GM12873 (cell line): ENCODE measurements at regions not wholly inside any gene's neighbourhood (a gene's known extent, or its start where the extent isn't known, plus 50 kb on each side); places are given as distances from the start of the nearest gene placed in this dataset.

Experiments
- TF ChIP-seq, protein P1 (sequence below): IDR thresholded peaks from 2 replicates; pipeline ENCODE4 v1.5.1; 2012; ENCODE audit warnings: low read depth, mild to moderate bottlenecking, moderate library complexity, low read length, control low read depth; ENCODE audit not compliant: insufficient read depth; ENCODE audit errors: missing control alignments

- TF ChIP-seq, protein P1, sequence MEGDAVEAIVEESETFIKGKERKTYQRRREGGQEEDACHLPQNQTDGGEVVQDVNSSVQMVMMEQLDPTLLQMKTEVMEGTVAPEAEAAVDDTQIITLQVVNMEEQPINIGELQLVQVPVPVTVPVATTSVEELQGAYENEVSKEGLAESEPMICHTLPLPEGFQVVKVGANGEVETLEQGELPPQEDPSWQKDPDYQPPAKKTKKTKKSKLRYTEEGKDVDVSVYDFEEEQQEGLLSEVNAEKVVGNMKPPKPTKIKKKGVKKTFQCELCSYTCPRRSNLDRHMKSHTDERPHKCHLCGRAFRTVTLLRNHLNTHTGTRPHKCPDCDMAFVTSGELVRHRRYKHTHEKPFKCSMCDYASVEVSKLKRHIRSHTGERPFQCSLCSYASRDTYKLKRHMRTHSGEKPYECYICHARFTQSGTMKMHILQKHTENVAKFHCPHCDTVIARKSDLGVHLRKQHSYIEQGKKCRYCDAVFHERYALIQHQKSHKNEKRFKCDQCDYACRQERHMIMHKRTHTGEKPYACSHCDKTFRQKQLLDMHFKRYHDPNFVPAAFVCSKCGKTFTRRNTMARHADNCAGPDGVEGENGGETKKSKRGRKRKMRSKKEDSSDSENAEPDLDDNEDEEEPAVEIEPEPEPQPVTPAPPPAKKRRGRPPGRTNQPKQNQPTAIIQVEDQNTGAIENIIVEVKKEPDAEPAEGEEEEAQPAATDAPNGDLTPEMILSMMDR: no peak
Measured at GRCh38 chr3:20264900-20265567, 79.0 kb upstream of the SGO1 start.

DNA sequence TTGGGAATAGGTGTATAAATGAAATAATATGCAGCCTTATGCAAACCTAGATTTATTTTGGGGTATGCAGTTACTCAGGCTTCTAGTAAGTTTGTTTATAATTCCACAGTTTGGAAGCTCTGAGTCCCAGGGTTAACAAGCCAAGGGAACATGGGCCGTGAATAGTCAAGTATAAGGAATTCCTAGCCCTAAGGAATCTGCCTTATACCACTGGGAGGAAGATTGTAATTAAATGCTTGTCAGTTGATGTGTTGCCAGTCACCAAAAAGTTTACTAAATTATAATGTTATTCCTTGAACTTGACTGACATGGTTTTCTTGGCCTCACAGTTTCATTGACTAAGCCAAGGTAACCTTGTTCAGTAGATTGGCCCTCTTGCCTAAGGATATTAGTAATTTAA is 72.4 kb upstream of the SGO1 start:
- TF ChIP-seq, protein P1: no peak

DNA sequence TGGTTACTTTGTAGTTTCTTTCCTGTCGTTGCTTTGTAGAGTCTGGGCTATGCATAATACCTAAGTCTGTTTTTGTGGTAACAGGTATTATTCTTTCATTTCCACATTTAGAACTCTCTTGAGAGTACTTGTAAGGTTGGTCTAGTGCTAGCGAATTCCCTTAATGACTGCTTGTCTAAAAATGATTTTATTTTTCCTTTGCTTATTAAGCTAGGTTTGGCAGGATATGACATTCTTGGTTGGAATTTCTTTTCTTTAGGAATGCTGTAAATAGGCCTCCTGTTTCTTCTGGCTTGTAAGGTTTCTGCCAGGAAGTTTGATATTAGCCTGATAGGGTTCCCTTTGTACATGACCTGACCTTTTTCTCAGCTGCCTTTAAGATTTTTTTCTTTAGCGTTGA is 70.1 kb upstream of the SGO1 start:
- TF ChIP-seq, protein P1: no peak

DNA sequence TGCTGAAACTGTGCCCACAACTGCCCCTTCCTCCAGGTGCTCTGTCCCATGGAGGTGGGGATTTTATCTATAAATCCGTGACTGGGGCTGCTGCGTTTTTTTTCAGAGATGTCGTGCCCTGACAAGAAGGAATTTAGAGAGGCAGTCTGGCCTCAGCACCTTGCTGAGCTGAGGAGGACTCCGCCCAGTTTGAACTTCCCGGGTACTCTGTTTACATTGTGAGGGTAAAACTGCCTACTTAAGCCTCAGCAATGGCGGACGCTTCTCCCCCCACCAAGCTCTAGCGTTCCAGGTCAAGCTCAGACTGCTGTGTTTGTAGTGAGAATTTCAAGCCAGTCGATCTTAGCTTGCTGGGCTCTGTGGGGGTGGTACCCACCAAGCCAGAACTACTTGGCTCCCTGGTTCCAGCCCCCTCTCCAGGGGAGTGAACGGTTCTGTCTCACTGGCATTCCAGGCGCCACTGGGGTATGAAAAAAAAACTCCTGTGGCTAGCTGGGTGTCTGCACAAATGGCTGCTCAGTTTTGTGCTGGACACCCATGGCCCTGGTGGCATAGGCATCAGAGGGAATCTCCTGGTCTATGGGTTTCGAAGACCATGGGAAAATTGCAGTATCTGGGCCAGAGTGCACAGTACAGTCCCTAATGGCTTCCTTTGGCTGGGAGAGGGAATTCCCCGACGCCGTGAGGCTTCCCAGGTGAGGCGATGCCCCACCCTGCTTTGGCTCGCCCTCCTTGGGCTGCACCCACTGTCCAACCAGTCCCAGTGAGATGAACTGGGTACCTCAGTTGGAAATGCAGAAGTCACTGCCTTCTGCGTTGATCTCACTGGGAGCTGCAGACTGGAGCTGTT is 68.5 kb upstream of the SGO1 start:
- TF ChIP-seq, protein P1: no peak

DNA sequence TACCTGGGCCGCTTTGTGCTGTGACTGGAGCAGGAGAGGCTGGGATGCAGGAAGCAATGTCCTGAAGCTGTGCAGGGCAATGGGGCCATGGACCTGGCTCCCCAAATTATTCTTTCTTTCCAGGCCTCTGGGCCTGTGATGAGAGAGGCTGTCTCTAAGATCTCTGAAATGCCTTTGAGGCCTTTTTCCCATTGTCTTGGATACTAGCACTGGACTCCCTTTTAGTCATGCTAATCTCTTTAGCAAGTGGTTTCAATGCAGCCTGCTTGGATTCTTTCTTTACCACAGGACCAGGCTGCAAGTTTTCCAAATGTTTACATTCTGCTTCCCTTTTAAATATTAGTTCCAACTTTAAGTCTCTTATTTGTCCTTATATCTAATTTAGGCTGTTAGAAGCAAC is 64.8 kb upstream of the SGO1 start:
- TF ChIP-seq, protein P1: no peak

GRCh38 chr3:20250314-20250713 is 64.3 kb upstream of the SGO1 start:
- TF ChIP-seq, protein P1: no peak

GRCh38 chr3:20246662-20247061 is 60.7 kb upstream of the SGO1 start:
- TF ChIP-seq, protein P1: no peak
